H1 (cell line): ENCODE measurements at regions not wholly inside any gene's neighbourhood (a gene's known extent, or its start where the extent isn't known, plus 50 kb on each side); places are given as distances from the start of the nearest gene placed in this dataset.

ENCODE experiments used
- CTCF ChIA-PET: fragments of 300-600 bp; sonication (Branson Sonifier 250); formaldehyde crosslinking; loops from one replicate; lab custom pipeline; 2021; ENCODE audit not compliant: partially characterized antibody; lab: Charles Lee
- POLR2A ChIA-PET: fragments of 300-600 bp; sonication (Branson Sonifier 250); formaldehyde crosslinking; loops from one replicate; lab custom pipeline; 2021; ENCODE audit warnings: inconsistent platforms; ENCODE audit not compliant: partially characterized antibody; lab: Charles Lee
- DNase-seq, 2 experiments: peaks; one replicate each; pipeline versions ENCODE4 v3.0.0 to v3.0.0-alpha.2; 2010 to 2022; ENCODE audit warnings: low spot score in 2 of 2, low read depth in 1 of 2, mixed read lengths in 1 of 2
- FAIRE-seq: peaks from 2 replicates; lab custom pipeline; 2011; peaks lifted over from hg19 to GRCh38; lab: Jason Lieb, UNC
- H2AFZ ChIP-seq: 2 replicates; pipeline ENCODE4 v1.8.1; 2012; ENCODE audit warnings: low read length, inconsistent platforms
- H2AK5ac ChIP-seq: 2 replicates; pipeline ENCODE4 v1.6.1; 2013; ENCODE audit warnings: low read depth, low read length
- H2BK120ac ChIP-seq: replicated peaks from 2 replicates; pipeline ENCODE3; 2013; ENCODE audit warnings: low read depth, low read length, inconsistent platforms
- H2BK12ac ChIP-seq: 2 replicates; pipeline ENCODE4 v1.6.1; 2013; ENCODE audit warnings: low read depth, low read length
- H2BK15ac ChIP-seq: 2 replicates; pipeline ENCODE4 v1.6.1; 2013; ENCODE audit warnings: low read length
- H2BK20ac ChIP-seq: 2 replicates; pipeline ENCODE4 v1.6.1; 2013; ENCODE audit warnings: low read length
- H2BK5ac ChIP-seq: 2 replicates; pipeline ENCODE4 v1.6.1; 2013; ENCODE audit warnings: low read depth, low read length
- H3K14ac ChIP-seq: 2 replicates; pipeline ENCODE4 v1.6.1; 2013; ENCODE audit warnings: inconsistent platforms; ENCODE audit not compliant: insufficient read length
- H3K18ac ChIP-seq: 2 replicates; pipeline ENCODE4 v1.6.1; 2013; ENCODE audit warnings: low read length; ENCODE audit errors: extremely low read depth
- H3K23ac ChIP-seq: 2 replicates; pipeline ENCODE4 v1.6.1; 2013; ENCODE audit warnings: inconsistent platforms; ENCODE audit not compliant: insufficient read length
- H3K23me2 ChIP-seq: 2 replicates; pipeline ENCODE4 v1.6.1; 2013; ENCODE audit warnings: low read depth, low read length
- H3K27ac ChIP-seq: 2 replicates; pipeline ENCODE4 v1.6.1; 2011; ENCODE audit warnings: low read depth, low read length, inconsistent platforms
- H3K27me3 ChIP-seq, 4 experiments: replicated peaks in 1 of 4; 1 replicate in 1 of 4; 2 replicates in 3 of 4; pipeline versions ENCODE4 v1.6.1 to v1.8.1; 2011 to 2013; ENCODE audit warnings: low read length in 3 of 4, mild to moderate bottlenecking in 3 of 4, inconsistent platforms in 2 of 4, mixed read lengths in 2 of 4, moderate library complexity in 1 of 4; ENCODE audit not compliant: control insufficient read depth in 3 of 4, insufficient read depth in 3 of 4; ENCODE audit errors: extremely low read depth in 1 of 4
- H3K36me3 ChIP-seq, 4 experiments: 2 replicates each; pipeline versions ENCODE4 v1.6.1 to v1.8.1; 2011 to 2013; ENCODE audit warnings: mild to moderate bottlenecking in 4 of 4, low read length in 3 of 4, moderate library complexity in 2 of 4, control low read depth in 1 of 4, inconsistent platforms in 1 of 4; ENCODE audit not compliant: insufficient read depth in 4 of 4, control insufficient read depth in 2 of 4
- H3K4ac ChIP-seq: replicated peaks from 2 replicates; pipeline ENCODE3; 2013; ENCODE audit warnings: low read length, low read depth, mixed read lengths, inconsistent platforms; ENCODE audit not compliant: insufficient read length
- H3K4me1 ChIP-seq, 4 experiments: replicated peaks in 1 of 4; 1 replicate in 1 of 4; 2 replicates in 3 of 4; pipeline versions ENCODE4 v1.6.1 to v1.8.1; 2011 to 2013; ENCODE audit warnings: low read length in 3 of 4, inconsistent platforms in 2 of 4, mixed read lengths in 1 of 4; ENCODE audit not compliant: insufficient read depth in 4 of 4, control insufficient read depth in 3 of 4
- H3K4me2 ChIP-seq, 2 experiments: 2 replicates each; pipeline versions ENCODE4 v1.6.1 to v1.8.1; 2011 to 2013; ENCODE audit warnings: low read depth in 2 of 2, low read length in 2 of 2, control low read depth in 1 of 2, inconsistent platforms in 1 of 2, mild to moderate bottlenecking in 1 of 2; ENCODE audit not compliant: insufficient read depth in 1 of 2
- H3K4me3 ChIP-seq, 4 experiments: fragments of 200-600, 300-600 bp in 1 of 4; sonication (generic), shearing (Covaris generic), sonication (Bioruptor Twin) in 1 of 4; 2 replicates each; pipeline versions ENCODE4 v1.5.1 to v1.8.1; 2011 to 2016; ENCODE audit warnings: low read length in 4 of 4, low read depth in 3 of 4, control low read depth in 2 of 4, inconsistent platforms in 2 of 4, mild to moderate bottlenecking in 2 of 4, mixed read lengths in 1 of 4, moderate library complexity in 1 of 4; ENCODE audit not compliant: insufficient read depth in 2 of 4; ENCODE audit errors: extremely low read depth in 1 of 4
- H3K56ac ChIP-seq: replicated peaks from 2 replicates; pipeline ENCODE3; 2013; ENCODE audit warnings: low read depth, mild to moderate bottlenecking, mixed read lengths, low read length, inconsistent platforms; ENCODE audit not compliant: insufficient read length
- H3K79me1 ChIP-seq: 2 replicates; pipeline ENCODE4 v1.6.1; 2013; ENCODE audit warnings: low read depth, low read length, control low read depth
- H3K79me2 ChIP-seq, 2 experiments: 2 replicates each; pipeline versions ENCODE4 v1.6.1 to v1.8.1; 2012 to 2013; ENCODE audit warnings: low read length in 2 of 2, mild to moderate bottlenecking in 2 of 2, inconsistent platforms in 1 of 2; ENCODE audit not compliant: insufficient read depth in 2 of 2, control insufficient read depth in 1 of 2
- H3K9ac ChIP-seq, 4 experiments: replicated peaks in 1 of 4; 1 replicate in 1 of 4; 2 replicates in 3 of 4; pipeline versions ENCODE4 v1.6.1 to v1.8.1; 2011 to 2013; ENCODE audit warnings: low read depth in 3 of 4, low read length in 3 of 4, control low read depth in 2 of 4, mild to moderate bottlenecking in 2 of 4, moderate library complexity in 2 of 4, inconsistent platforms in 1 of 4; ENCODE audit errors: extremely low read depth in 1 of 4
- H3K9me3 ChIP-seq, 2 experiments: 2 replicates each; pipeline versions ENCODE4 v1.6.1 to v1.8.1; 2012 to 2013; ENCODE audit warnings: mild to moderate bottlenecking in 2 of 2, moderate library complexity in 2 of 2, control low read depth in 1 of 2, inconsistent platforms in 1 of 2, low read depth in 1 of 2, low read length in 1 of 2, mixed read lengths in 1 of 2; ENCODE audit not compliant: insufficient read depth in 2 of 2
- H4K20me1 ChIP-seq, 2 experiments: replicated peaks in 1 of 2; 2 replicates each; pipeline versions ENCODE3 to v1.8.1; 2011 to 2013; ENCODE audit warnings: inconsistent platforms in 2 of 2, low read length in 2 of 2, mild to moderate bottlenecking in 1 of 2; ENCODE audit not compliant: insufficient read depth in 2 of 2, control insufficient read depth in 1 of 2
- H4K5ac ChIP-seq: 2 replicates; pipeline ENCODE4 v1.6.1; 2013; ENCODE audit warnings: low read length, low read depth, mixed read lengths, inconsistent platforms; ENCODE audit not compliant: insufficient read length
- H4K8ac ChIP-seq: 2 replicates; pipeline ENCODE4 v1.8.0; 2013; ENCODE audit warnings: mild to moderate bottlenecking, moderate library complexity, low read length, inconsistent platforms; ENCODE audit not compliant: insufficient read depth; ENCODE audit errors: extremely low read depth
- H4K91ac ChIP-seq: replicated peaks from 2 replicates; pipeline ENCODE3; 2013; ENCODE audit warnings: low read length, mixed read lengths, inconsistent platforms; ENCODE audit not compliant: insufficient read length
- ATF2 ChIP-seq: IDR thresholded peaks from 2 replicates; pipeline ENCODE4 v1.6.1; 2012; ENCODE audit warnings: low read length, inconsistent platforms
- ATF3 ChIP-seq: IDR thresholded peaks from 2 replicates; pipeline ENCODE4 v1.6.1; 2011; ENCODE audit warnings: low read depth, mild to moderate bottlenecking, low read length; ENCODE audit not compliant: insufficient read depth
- BACH1 ChIP-seq: IDR thresholded peaks from 2 replicates; pipeline ENCODE4 v1.6.1; 2012; ENCODE audit warnings: low read length, improper control_type of control experiment
- CREB1 ChIP-seq: IDR thresholded peaks from 2 replicates; pipeline ENCODE4 v1.6.1; 2012; ENCODE audit warnings: inconsistent platforms
- EZH2 ChIP-seq: fragments of 200-600 bp; sonication (generic); IDR thresholded peaks from 2 replicates; pipeline ENCODE4 v1.7.1; 2012; ENCODE audit warnings: low read depth, mild to moderate bottlenecking, moderate library complexity, low read length, inconsistent platforms; ENCODE audit not compliant: severe bottlenecking
- KDM4A ChIP-seq: IDR thresholded peaks from one replicate; pipeline ENCODE4 v1.7.1; 2012; ENCODE audit warnings: low read depth, mild to moderate bottlenecking, moderate library complexity, low read length, inconsistent platforms; ENCODE audit not compliant: severe bottlenecking
- KDM5A ChIP-seq: fragments of 200-600 bp; IDR thresholded peaks from 2 replicates; pipeline ENCODE4 v1.7.1; 2012; ENCODE audit warnings: mild to moderate bottlenecking, low read length, inconsistent platforms, mixed read lengths
- PHF8 ChIP-seq: fragments of 200-600 bp; sonication (generic); conservative IDR thresholded peaks from 2 replicates; pipeline ENCODE4 v1.7.1; 2012; ENCODE audit warnings: low read depth, mild to moderate bottlenecking, inconsistent platforms, low read length, moderate library complexity
- POLR2A ChIP-seq, 2 experiments: IDR thresholded peaks; 1 replicate in 1 of 2; 2 replicates in 1 of 2; pipeline ENCODE4 v1.6.1; 2011; ENCODE audit warnings: low read depth in 2 of 2, low read length in 2 of 2, mild to moderate bottlenecking in 2 of 2; ENCODE audit errors: control extremely low read depth in 1 of 2
- POU5F1 ChIP-seq: IDR thresholded peaks from 2 replicates; pipeline ENCODE4 v1.6.1; 2011; ENCODE audit warnings: low read depth, mild to moderate bottlenecking, low read length, moderate library complexity
- RAD21 ChIP-seq, 2 experiments: IDR thresholded peaks in 1 of 2; conservative IDR thresholded peaks in 1 of 2; 2 replicates each; pipeline ENCODE4 v1.6.1; 2011; ENCODE audit warnings: low read depth in 2 of 2, low read length in 2 of 2, improper control_type of control experiment in 1 of 2, inconsistent platforms in 1 of 2, mild to moderate bottlenecking in 1 of 2, moderate library complexity in 1 of 2
- RBBP5 ChIP-seq: IDR thresholded peaks from 2 replicates; pipeline ENCODE4 v1.7.1; 2012; ENCODE audit warnings: low read depth, mild to moderate bottlenecking, inconsistent platforms, low read length, moderate library complexity, borderline replicate concordance
- YY1 ChIP-seq: IDR thresholded peaks from 2 replicates; pipeline ENCODE4 v1.6.1; 2011; ENCODE audit warnings: low read depth, mild to moderate bottlenecking, low read length
- WGBS, 2 experiments: shearing (Covaris generic) in 1 of 2; methylation state at CpG; one replicate each; pipeline versions ENCODE4 v1.1.6 to v1.1.7; 2013 to 2015; ENCODE audit warnings: low lambda C conversion rate in 2 of 2, mixed read lengths in 2 of 2, inconsistent platforms in 1 of 2, low coverage in 1 of 2, missing lambda C conversion rate in 1 of 2; ENCODE audit not compliant: insufficient replicate concordance in 2 of 2, insufficient coverage in 1 of 2, insufficient read length in 1 of 2; ENCODE audit errors: extremely low coverage in 1 of 2, missing lambda C conversion rate in 1 of 2; 5-methylcytosine and 5-hydroxymethylcytosine counted together

DNA sequence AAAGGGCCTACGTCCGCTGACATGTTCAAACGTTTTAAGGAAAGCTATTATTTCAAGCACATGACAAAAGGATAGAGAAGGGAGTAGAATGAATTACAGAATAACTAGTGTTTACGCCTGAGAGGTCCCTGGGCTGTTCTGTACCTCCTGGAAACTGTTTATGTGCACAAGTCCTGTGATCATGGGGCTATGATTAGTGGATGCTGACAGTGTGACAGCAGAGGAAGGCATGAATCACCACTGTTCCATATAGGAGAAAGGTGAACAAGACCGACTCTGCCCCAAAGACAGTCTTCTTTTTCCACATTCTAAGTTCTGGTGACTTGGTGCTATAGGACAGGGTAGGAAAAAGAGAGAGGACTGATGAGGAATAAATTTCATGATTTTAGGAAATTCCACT, 249.2 kb upstream of the PRDM1 start:
- no peak overlapping the region for H2BK5ac ChIP-seq
- no peaks in the 10 kb centered on the region for H4K20me1 ChIP-seq
- H3K27me3 ChIP-seq: no peaks in the 10 kb centered on the region
- H3K23ac ChIP-seq: no peak overlapping the region
- no peaks in the 10 kb centered on the region; the same call in 1 of the 2 replicates for H3K23me2 ChIP-seq
- H3K14ac ChIP-seq: no peak overlapping the region
- POLR2A ChIA-PET: no interaction called here
- H4K5ac ChIP-seq: no peak overlapping the region
- H3K56ac ChIP-seq: no peak overlapping the region
- no peak overlapping the region for H3K4me2 ChIP-seq
- H3K36me3 ChIP-seq: no peaks in the 10 kb centered on the region
- no peak for TF ChIP-seq ATF3
- TF ChIP-seq PHF8: no peak
- TF ChIP-seq BACH1: no peak
- no peak for TF ChIP-seq POU5F1
- TF ChIP-seq RAD21 (IDR thresholded peaks at IDR 0.05 in 1 of 2, conservative IDR thresholded peaks at IDR 0.05 in 1 of 2; ENCODE audit: low read depth in 2 of 2, low read length in 2 of 2): no peak
- no peak for TF ChIP-seq YY1
- TF ChIP-seq KDM4A: no peak
- TF ChIP-seq ATF2: no peak
- TF ChIP-seq CREB1: no peak
- no peak for TF ChIP-seq KDM5A
- TF ChIP-seq EZH2: no peak
- TF ChIP-seq POLR2A (IDR thresholded peaks at IDR 0.05; ENCODE audit: control extremely low read depth in 1 of 2, low read depth in 2 of 2, low read length in 2 of 2): no peak
- TF ChIP-seq RBBP5: no peak
- H2BK12ac ChIP-seq: no peak overlapping the region
- CTCF ChIA-PET: interaction anchor here (0.7 to 2.1 kb wide), 4 partner anchors 11 to 350 kb away, joined by 3 to 7 read pairs (median 4); no protein-coding TSS in a partner anchor
- no peak overlapping the region for H2AK5ac ChIP-seq
- H3K27ac ChIP-seq: no peak overlapping the region
- 93% methylated on average over 5 of the region's 5 CpGs; no CpG with 5 or more reads in 1 of the 2 experiments for WGBS, 2 experiments
- no peaks in the 10 kb centered on the region for H3K4me1 ChIP-seq
- no peak overlapping the region for H3K4ac ChIP-seq
- no peaks in the 10 kb centered on the region for H3K79me2 ChIP-seq
- H2BK120ac ChIP-seq: no peak overlapping the region
- no peak overlapping the region for H3K4me3 ChIP-seq
- H2AFZ ChIP-seq: no peak overlapping the region
- no peak for FAIRE-seq
- no peaks in the 10 kb centered on the region for H3K79me1 ChIP-seq
- no peak overlapping the region for H4K91ac ChIP-seq
- H2BK15ac ChIP-seq: no peak overlapping the region
- H2BK20ac ChIP-seq: no peak overlapping the region
- no peak overlapping the region for H4K8ac ChIP-seq
- H3K9me3 ChIP-seq: no peaks in the 10 kb centered on the region
- no peak overlapping the region for H3K9ac ChIP-seq
- H3K18ac ChIP-seq: no peak overlapping the region
- no peak for DNase-seq
